SW 1271 (cell line): ENCODE measurements at regions not wholly inside any gene's neighbourhood (a gene's known extent, or its start where the extent isn't known, plus 50 kb on each side); places are given as distances from the start of the nearest gene placed in this dataset.

Experiments used
- DNase-seq, 2 experiments: peaks; one replicate each; lab custom pipeline; 2025; lab: John Stamatoyannopoulos, UW

- no peak for DNase-seq
Measured at GRCh38 chr6:163720005-163720404, 305.5 kb downstream of the QKI start.

DNA sequence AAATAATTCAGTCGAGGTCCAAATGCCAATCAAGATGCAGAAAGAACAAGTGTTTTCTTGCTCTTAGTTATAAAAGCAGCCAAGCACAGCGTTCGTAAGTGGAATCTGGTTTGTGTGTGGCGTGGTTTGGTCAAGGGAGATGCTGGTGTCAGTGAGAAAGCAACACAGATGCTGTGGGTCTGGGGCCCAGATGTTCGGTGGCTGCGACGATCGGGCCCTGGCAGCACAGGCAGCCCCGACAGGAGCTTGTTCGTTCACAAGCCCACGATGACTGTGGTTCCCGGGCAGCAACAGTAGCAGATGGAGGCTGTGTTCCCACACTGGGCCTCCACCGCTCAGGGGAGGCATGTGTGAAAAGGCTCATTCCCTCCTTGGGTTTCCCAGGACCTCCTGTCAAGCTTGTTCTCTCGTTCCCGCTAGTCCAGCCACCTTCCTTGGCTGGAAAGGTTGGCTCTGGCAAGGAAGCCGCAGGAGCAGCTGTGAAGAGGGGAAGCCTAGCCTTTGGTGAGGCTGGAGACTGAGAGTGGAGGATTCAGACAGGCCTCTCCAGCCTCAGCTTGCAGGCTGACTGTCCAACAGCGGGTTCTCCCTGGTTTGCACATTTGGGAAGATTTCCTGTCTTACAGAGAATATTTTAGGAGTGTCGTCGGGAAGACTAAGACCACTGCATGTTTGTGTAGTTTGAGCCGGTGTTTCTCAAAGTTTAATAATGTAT is 304.7 kb downstream of the QKI start:
- DNase-seq: no peak

GRCh38 chr6:163718537-163718936 is 304.0 kb downstream of the QKI start:
- no peak for DNase-seq

GRCh38 chr6:163717106-163717764 is 302.7 kb downstream of the QKI start:
- DNase-seq: no peak

GRCh38 chr6:163716690-163717089 is 302.2 kb downstream of the QKI start:
- DNase-seq: no peak

DNA sequence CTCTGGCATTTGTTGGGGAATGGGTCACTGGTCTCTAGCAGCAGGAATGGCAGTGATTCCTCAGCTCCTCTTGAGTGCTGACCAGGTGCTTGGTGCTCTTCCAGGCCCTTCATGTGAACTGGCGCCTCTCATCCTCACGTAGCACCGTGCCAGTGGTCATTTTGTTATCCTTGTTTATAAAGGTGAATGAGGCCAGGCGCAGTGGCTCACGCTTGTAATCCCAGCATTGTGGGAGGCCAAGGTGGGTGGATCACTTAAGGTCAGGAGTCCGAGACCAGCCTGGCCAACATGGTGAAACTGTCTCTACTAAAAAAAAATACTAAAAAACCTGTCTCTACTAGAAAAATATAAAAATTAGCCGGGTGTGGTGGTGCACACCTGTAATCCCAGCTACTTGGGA is 301.3 kb downstream of the QKI start:
- DNase-seq: no peak

DNA sequence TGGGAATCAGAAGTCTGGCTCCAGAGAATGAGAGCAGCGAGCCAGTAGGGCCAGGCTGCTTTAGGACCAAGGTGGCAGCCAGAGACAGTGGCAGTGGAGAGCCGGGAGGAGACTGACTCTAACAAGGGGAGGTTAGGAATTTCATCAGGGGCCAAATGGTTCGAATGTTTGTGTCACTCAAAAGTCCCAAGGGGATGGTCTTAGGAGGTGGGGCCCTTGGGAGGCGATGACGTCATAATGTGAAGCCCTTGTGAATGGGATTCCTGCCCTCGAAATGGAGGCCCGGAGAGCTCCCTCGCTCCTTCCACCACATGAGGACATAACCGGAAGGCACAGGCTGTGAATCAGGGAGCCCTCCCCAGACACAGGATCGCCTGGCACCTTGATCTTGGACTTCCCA is 299.7 kb downstream of the QKI start:
- DNase-seq: no peak

DNA sequence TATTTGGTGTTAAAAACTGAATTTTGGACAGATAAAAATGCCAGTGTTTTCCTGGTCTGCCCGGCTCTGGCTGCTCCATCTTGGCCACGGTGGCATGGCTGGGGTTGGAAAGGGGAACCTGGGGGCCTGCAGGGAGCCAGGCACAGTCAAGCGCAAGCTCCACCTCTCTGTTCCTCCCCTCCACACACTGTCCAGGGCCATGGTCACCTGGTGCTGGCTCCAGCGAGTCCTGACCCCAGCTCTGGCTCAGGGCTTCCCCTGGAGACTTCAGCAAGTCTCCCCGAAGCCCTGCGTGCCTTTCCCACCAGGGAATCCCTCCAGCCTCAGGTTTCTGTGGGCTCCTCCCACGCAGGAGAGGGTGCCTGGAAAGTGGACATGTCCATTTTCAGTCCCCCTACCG is 298.5 kb downstream of the QKI start:
- no peak for DNase-seq

- no peak for DNase-seq
Measured at GRCh38 chr6:163712566-163712961, 298.0 kb downstream of the QKI start.

DNA sequence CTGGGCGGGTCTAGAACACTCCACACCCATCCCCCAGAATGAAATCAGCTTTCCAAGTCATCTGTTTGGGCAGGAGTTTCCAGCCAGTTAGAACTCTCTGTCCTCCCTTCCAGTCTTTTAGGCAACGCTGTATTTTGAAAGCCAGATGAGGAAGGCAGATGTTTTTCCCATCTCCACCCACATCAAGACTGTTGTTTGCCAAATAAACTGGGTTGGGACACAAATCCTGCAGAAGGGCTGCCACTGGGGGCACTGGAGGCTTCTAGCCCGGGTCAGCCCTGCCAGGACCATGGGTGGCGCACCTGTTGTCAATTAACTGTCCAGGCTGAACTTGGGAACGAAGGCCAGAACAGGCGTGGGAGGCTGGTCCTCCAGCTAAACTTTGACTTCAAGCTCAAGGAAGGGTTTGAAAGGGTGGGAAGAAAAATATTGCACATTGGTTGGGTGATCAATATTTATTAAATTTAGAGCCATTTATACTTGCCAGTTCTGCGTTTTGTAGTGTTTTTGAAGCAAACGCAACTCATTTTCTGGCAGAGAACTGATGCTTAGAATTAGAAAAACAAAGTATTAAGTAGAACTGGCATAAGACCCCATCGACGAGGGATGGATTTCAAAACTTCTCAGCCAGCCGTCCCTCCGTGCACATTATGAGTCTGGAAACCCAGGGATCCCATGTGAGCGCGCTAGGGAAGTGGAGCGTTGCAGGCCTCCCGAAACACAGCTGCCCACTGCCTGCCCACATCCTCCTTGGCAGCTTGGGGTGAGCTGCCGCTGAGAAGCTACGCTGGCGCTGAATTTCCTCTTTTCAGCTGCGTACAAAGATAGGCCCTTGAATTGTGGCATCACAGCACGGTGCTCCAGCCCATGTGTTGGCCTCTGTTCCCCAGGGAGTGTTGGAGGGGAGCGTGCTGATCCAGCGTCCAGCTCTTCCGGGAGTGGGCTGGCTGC is 297.4 kb downstream of the QKI start:
- no peak for DNase-seq

GRCh38 chr6:163710532-163711470 is 296.3 kb downstream of the QKI start:
- DNase-seq: no peak

GRCh38 chr6:163709693-163710092 is 295.2 kb downstream of the QKI start:
- no peak for DNase-seq

GRCh38 chr6:163709255-163709654 is 294.7 kb downstream of the QKI start:
- DNase-seq: no peak

- no peak for DNase-seq
Measured at GRCh38 chr6:163708466-163708865, 293.9 kb downstream of the QKI start.

GRCh38 chr6:163707387-163708355 is 293.2 kb downstream of the QKI start:
- no peak for DNase-seq

- no peak for DNase-seq
Measured at GRCh38 chr6:163706500-163707087, 292.1 kb downstream of the QKI start.

GRCh38 chr6:163705923-163706322 is 291.4 kb downstream of the QKI start:
- DNase-seq: no peak

- DNase-seq: no peak
Measured at GRCh38 chr6:163702736-163703135, 288.2 kb downstream of the QKI start.

DNA sequence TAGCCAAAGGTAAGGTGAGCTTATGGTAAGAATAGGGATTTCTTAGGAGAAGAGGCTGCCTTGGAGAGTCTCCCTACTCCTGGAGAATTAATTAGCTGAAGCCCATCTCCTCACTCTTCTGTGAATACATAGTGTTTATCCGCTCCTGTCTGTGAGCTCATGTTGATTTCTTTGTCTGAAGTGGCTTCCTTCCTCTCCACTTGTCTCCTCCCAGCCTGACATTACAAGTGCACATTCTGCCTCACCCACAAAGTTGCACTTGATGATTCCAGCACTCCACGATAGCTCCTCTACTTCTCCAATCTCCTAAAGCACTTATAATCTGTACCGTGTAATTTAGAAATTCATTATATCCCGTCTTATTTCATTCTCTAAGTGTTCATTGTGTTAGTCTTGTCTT is 287.2 kb downstream of the QKI start:
- no peak for DNase-seq

DNA sequence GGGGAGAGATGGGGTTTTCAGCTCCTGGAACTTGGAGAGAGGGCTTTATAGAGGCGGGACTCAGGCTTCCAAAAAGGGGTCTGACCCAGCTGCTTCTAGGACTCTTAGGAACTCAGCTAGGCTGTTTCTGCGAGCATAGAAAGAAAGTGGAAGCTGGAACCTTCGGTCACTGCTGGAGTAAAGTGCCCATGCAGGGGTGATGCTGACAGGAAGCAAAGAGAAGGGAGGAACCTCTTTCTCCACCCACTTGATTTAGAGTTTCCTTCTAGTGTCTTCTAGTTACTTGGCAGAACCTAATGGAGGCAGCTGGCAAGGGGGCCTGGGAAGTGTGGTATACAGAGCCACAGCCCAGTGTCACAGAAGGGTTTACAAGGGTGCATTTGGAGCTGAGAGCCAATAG is 283.6 kb downstream of the QKI start:
- DNase-seq: no peak
